HG03159 (cell line): ENCODE measurements at regions not wholly inside any gene's neighbourhood (a gene's known extent, or its start where the extent isn't known, plus 50 kb on each side); places are given as distances from the start of the nearest gene placed in this dataset.
"Not testable (repeated sequence)": the region's sequence is repeated elsewhere in the genome, so short reads cannot be mapped to it uniquely, and the experiment has no call there.

Experiments
- ATAC-seq: cut with Tn5 transposase; IDR thresholded peaks from one replicate; pipeline ENCODE4 v1.9.1; 2021; ENCODE audit warnings: mild to moderate bottlenecking, moderate library complexity; ENCODE audit not compliant: unreplicated experiment

DNA sequence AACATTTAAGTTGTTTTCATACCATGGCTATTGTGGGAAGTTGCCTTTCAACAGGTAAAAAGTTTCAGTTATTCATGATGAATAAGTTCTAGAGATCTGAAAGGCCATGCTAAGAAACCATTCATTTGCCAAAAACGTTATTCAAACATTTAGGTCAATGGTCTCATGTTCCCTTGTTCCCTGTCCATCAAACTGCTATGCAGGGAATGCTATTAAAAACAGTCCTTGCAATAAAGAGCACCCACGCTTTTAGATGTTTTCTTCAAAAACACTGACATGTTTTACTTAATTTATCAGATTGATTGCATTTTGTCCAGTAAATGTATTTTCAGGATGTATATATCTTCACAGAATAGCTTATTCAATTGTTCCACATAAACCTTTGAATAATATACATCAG is 573.2 kb upstream of the PCDH20 start:
- ATAC-seq, result no peak

DNA sequence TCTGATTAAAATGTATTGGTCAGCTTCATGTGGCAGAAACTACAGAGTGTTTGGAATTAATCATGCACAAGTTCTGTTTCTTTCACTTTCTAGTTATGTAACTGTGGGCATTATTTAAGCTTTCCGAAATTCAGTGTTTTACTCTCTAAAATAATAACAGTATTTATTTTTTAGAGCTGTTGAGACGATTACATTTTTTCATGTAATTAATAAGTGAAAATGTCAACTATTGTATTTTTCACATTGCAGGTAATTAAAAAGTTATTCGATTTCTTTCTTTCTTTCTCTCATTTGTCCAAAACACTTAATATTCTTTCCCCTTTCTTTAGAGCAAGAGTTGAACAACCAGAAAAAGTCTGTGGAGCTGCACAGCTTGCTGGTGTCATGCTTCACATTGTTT is 559.4 kb upstream of the PCDH20 start:
- no peak for ATAC-seq

DNA sequence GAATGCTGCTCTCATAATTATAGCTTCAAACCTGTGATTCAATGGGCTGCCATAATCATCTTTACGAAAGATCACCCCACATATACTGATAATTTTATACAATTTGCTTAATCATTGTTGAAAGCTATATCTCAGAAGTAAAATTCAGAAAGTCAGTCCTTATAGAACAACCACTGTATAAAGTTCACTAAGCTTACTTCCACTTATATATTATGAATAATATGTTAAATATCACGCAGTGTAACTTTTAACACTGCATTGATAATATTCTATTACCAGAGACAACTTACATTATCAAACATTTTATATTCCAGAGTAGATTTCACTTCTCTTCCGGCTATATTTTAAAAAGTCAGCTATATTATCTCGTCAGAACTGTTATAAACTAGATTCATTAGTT is 550.1 kb upstream of the PCDH20 start:
- no peak for ATAC-seq

DNA sequence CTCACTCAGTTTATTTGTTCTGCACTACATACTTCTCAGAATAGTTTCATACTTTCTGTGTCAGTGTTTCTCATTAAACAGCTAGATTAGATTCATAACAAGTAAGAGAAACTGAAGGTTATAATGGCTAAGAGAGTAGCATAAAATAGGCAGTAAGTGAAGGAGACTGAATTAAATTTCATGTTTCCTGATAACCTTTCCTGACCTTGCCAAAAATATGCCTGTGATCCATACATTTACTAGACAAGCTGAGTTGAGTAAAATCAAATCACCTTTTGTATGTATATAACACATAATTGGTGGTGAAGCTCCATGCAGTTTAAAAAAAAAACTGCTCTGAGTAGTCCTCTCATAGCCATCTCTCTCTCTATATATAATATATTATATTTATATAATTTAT is 545.3 kb upstream of the PCDH20 start:
- ATAC-seq, result no peak

DNA sequence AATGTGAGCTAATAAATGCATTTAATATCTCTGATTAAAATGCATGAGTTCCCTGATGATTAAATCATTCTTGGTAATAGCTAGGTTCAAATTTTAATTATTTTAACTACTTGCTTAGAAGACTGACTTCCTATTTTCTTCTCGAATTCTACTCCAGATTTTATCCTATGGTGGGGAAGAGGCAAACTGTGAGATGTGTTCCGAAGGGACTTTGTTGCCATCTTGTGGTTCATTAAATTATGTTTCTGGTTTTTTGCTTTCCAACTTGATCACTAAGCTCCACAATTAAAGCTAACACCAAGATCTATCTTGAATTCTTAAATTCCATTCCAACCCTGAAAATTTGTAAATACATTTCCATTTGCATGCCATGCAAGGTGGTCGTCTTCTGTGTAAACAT is 538.4 kb upstream of the PCDH20 start:
- ATAC-seq, result no peak

DNA sequence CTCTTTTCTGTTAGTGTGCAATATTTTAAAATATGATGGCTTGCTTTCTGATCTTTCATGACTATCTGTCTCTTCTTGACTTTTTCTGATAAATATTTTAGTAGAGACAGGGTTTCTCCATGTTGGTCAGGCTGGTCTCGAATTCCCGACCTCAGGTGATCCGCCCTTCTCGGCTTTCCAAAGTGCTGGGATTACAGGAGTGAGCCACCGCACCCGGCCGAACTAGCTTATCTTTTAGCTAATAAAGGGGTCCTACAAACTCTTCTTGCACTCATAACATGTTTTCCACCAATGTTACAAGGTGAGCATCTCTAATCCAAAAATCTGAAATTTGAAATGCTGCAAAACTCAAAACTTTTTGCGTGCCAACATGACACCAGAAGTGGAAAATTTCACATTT is 535.2 kb upstream of the PCDH20 start:
- ATAC-seq, result no peak

DNA sequence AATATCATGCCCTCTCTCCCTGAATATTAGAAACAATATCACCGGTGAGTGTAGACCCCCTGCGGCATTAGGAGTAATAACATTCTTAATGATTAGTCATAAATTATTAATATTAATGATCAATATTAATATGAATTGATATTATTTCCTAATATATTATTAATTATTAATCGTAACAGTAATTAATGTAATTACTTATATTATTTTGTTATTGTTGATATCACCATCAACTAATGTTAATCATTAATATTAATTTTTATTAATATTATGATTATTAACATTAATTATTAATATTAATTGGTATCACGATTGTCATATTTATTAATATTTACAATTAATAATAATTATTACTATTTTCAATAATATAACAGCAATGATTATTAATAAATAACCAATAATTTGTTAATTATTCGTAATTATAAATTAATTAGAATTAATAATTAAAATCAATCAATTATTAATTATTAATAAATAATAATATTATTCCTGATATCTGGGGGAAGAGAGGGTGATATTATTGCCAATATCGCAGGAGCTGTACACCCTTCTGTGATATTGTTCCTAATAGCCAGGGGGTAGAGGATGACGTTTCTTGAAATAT is 528.8 kb upstream of the PCDH20 start:
- no peak for ATAC-seq

DNA sequence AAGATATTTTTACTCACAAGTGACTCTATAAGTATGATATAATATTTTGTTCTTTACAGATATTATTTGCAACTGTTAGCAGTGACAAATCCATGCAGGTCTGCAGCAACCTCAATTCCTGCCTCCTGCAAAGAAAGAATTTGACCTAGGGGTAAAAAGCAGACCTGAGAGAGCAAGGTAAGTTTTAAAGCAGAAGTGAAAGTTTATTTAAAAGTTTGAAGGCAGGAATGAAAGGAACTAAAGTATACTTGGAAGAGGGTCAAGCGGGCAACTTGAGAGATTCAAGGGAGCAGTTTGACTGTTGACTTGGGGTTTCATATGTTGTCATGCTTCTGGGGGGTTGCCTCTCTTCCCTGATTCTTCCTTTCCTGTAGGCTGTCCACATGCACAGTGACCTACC is 520.1 kb upstream of the PCDH20 start:
- no peak for ATAC-seq

DNA sequence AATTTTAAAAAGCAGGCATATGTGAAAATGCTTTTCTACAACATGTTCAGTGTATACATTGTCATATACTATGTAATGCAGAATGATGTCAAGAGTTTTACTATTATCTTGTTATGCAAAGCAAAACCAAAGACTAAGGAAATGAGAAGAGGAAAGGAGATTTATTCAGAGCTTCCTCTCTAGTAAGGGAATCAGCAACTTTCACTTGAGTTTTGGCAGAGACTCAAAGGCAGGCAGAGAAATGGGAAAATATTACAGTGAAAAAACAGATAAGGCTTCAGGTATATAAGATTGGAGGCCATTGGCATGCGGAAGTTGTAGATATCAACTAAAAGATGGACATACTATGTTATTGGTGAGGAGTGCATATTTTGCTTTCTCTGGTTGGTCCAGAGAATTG is 512.0 kb upstream of the PCDH20 start:
- no peak for ATAC-seq

DNA sequence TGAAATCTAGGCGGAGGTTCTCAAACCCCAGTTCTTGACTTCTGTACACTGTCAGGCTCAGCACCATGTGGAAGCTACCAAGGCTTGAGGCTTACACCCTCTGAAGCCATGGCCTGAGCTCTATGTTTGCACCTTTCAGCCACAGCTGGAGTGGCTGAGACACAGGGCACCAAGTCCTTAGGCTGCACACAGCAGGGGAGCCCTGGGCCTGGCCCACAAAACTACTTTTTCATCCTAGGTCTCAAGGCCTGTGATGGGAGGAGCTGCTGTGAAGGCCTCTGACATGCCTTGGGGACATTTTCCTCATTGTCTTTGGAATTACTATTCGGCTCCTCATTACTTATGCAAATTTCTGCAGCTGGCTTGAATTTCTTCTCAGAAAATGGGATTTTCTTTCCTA is 503.2 kb upstream of the PCDH20 start:
- no peak for ATAC-seq

DNA sequence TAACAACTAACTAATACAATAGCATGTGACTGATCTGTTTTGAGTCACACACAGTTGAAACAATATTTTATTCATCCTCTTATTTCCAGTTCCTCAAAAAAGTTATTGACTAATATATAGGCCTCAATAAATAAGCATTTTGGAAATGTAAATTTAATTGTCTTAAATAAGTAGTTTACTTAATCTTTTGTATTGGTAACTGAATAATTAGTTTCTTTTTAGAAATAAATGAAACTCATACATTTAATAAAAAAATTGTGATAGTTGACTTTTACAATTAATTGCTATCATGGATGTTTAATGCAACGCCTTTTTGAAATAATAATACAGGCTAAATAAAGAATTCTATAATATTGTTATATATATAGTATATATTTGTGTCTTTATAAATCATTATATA is 500.8 kb upstream of the PCDH20 start:
- ATAC-seq, result no peak

DNA sequence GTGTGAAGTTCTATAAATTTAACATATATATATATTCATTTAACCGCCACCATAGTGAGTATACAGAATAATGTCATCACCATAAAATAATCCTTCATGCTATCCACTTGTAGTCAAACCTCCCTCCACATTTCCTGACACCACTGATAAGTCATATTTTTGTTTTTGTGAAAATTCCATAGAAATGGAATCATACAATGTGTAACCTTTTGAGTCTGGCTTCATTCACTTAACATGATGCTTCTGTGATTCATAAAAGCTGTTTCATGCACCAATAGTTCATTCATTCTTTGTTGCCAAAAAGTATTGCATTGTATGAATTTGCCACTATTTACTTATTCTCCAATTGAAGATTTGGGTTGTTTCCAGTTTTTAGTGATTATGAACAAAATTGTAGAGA is 497.5 kb upstream of the PCDH20 start:
- ATAC-seq, result no peak

DNA sequence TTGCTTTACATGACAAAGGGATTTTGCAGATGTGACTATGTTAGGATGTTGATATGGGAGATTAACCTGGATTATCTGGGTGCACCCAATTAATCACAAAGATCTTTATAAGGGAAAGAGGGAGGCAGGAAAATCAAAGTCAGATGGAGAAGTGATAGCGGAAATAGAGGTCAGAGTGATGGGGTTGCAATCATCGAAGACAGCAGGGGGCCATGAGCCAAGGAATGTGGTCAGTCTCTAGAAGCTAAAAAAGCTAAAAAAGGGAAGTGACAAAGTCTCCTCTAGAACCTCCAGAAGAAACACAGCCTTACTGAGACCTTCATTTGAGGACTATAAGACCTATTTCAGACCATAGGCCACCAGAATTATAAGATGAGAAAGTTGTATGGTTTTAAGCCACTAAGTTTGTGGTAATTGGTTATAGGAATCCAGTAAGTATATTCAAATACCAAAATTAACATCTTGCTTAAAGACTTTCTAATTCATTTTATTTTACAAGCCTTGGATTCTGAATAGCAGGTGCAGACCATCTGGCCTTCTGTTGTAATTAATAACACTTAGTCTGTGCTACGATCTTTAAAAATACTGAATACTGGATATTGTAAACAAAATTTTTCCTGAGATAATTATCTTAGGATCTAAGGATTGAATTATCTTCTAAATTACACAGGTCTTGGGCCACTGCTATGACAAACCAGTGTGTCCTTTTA is 493.4 kb upstream of the PCDH20 start:
- no peak for ATAC-seq

DNA sequence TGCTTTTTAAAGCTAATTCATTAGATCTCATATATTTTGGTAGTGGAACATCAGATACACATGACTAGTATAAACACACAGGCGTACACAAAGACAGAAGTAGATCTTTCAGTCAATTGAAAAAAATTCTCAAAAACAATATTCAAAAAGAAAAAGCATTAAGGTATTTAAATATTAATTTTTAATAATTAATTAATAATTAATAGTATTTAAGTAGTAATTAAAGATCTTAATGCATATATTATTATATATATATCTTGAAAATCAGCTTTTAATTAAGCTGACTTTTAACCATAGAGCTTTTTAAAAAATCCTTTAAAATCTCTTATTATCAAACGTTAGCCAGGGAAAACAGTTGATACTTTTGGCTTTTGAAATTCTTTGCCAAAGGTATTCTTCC is 489.4 kb upstream of the PCDH20 start:
- ATAC-seq, result no peak

DNA sequence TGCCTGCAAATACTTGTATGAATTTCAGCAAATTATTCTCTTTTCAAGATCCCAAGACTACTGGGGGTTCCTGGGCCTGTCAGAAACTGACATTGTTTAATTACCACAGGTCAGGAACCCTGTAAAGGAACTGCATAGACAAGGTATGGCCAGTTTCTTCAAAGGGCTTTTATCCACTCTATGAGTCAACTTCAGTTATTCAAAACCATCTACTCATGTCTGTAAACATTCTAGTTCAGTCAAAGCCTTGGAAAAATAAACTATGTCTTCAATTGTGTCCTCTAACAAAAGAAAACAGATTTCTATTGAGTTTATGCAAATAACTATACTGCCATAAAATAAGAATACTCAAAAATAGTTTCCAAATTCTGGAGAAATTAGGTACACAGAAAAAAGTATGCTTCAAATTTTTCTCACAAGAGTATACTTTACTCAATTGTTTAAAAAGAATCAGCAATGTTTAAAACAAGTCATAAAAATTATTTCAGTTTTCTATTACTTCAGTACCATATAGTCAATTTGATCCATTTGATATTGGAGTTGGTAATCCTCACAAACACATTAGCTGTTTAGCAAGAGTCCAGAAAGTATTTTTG is 486.4 kb upstream of the PCDH20 start:
- no peak for ATAC-seq

DNA sequence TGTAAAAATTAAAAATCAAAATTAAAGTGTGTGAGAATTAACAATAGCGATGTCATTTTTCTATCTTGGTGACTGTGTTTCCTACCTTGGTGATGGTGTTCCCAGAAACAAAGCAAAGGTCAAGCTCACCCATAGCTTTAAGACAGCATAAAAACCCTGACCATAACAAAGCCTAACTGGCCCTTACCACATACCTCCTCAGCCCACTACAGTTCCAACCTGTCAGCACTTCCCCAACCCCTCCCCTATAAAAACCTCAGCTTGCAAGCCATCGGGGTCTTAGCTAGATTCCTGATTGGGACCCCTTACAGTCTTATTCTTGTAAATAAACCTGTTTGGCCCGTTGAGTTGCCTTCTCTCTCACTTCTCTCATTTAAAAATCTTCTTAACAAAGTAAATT is 484.4 kb upstream of the PCDH20 start:
- no peak for ATAC-seq

DNA sequence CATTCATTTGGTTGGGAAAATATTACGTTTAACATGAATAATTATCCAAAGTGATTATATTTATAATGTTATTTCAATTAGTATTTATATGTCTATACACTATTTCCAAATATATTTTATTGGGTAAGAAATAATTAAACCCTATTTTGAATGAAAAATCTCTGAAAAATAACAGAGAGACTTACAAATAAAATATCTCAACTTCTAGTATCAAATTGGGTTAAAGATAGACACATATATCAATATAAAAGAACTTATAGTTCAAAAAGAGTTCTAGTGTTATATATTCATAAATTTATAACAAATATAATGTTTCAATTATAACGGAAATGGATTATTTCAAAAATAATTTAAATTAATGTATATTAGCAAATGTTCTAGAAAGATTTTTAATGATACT is 482.6 kb upstream of the PCDH20 start:
- no peak for ATAC-seq

DNA sequence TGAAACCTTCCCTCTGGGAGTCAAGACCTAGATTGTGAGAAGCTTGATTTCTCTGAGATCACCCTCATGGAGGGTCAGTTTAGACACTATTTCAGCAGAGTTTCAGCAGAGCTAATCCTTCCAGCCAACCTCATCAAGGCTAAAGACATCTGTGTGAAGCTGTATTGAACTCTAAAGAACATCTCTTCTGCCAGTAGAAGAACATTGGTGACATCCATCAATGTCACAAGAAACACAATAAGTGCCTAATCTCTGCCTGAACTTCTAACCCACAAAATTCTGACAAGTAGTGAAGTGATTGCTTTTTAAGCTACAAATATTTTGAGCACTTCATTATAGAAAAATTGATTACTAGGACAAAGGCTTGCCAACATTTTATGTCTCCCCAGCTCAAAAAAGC is 475.8 kb upstream of the PCDH20 start:
- ATAC-seq, result no peak

DNA sequence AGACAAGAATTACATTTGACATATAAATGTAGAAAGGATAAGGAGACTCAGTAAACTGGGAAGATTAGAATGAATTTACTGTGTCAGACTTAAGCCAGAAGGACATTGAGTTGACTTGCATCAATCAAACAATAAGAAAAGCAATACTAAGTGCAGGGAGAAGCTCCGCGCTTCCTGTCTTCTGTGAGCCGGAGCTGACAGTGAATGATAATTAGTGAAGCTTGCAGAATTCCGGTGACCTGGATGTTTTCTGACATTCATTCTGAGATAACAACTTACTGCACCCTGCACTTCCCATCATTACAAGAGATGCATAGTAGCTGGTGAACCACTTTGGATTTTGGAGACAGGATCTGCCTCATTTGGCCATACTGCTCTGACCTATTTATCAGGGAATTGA is 469.2 kb upstream of the PCDH20 start:
- no peak for ATAC-seq

DNA sequence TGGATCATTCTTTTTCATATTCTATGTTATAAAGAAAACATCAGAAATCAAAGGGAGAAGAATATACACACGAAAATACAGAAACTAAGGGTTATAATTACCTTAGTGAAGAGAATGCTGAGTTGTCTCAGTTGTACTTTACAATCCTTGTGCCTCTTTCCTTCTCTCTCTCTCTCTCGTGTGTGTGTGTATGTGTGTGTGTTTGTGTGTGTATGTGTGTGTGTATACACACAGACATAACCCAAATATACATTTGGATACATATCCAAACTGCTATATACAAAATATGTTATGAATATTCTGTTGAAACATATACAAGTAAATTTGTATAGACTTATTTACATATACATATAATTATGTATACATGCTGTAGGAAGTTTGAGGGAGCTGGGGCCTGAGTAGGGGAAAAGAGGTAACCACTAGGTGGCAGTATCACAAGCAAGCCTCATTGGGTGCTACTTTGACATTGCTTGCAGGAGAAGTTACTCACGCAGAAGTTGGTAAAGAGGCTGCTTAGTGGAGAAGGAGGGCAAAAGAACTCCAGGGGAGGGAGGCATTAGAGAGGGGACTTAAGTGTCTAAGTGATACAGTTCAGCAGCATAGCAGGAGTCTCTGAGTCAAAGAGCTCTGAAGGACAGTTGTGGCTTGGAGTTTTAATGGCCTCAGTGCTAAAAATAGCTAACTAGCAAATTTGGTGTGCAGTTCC is 465.1 kb upstream of the PCDH20 start:
- ATAC-seq, result peak; percentile 88

DNA sequence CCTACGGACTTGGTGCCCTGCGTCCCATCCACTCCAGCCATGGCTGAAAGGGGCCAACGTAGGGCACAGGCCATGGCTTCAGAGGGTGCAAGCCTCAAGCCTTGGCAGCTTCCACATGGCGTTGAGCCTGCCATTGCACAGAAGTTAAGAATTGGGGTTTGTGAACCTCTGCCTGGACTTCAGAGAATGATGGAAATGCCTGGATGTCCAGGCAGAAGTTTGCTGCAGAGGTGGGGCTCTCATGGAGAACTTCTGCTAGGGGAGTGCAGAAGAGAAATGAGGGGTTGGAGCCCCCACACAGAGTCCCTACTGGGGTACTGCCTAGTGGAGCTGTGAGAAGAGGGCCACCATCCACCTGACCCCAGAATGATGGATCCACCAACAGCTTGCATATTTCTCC is 462.9 kb upstream of the PCDH20 start:
- ATAC-seq, result not testable (repeated sequence)

DNA sequence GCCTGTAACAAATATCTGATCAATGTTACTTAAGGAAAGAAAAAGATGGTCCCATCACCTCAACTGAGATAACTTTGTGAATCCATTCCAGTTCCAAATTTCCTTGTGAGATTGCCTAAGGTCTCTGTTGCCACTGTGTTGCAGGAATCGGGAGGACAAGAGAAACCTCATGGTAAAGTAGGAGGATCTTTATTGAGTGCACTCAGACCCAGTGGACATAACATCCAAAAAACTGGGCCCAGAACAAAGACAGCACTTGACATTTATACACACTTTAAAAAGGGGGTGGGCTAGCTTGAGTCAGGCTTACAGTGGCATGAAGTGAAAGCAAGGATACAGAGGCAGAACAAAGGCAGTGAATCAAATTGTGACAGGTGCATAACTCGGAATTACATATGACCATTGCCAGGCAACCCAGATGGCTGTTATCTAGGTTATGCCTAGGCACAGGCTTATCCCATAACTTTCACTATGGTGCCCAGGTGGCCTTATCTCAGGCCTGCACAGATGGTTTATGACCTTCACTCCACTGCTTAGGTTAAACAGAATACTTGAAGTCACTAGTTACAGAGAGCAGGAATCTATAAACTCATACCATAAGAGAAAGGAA is 459.4 kb upstream of the PCDH20 start:
- ATAC-seq, result no peak
